Pancreas (tissue), 10 donors: ENCODE measurements at regions not wholly inside any gene's neighbourhood (a gene's known extent, or its start where the extent isn't known, plus 50 kb on each side); places are given as distances from the start of the nearest gene placed in this dataset.

ENCODE experiments used
- ATAC-seq, 4 donors: fragments of 200-7000 bp; cut with Tn5 transposase; one replicate each; pipeline versions ENCODE4 v1.8.0 to v1.9.1; 2020; ENCODE audit warnings: mild to moderate bottlenecking in 4 of 4, moderate library complexity in 4 of 4
- DNase-seq, 6 donors: peaks; one replicate each; pipeline ENCODE4 v3.0.0-alpha.2; 2020
- FAIRE-seq: peaks from 2 replicates; lab custom pipeline; 2012; peaks lifted over from hg19 to GRCh38; lab: Jason Lieb, UNC
- H3K27ac ChIP-seq, 4 donors: fragments of 200-600 bp; sonication (generic); 1 replicate in 3 of 4; 2 replicates in 1 of 4; pipeline versions ENCODE4 v1.5.0 to v1.8.0; 2020
- H3K27me3 ChIP-seq, 4 donors: fragments of 200-600 bp; one replicate each; pipeline ENCODE4 v1.8.0; 2021
- H3K36me3 ChIP-seq, 3 donors: fragments of 200-600 bp; sonication (generic) in 1 of 3; one replicate each; pipeline versions ENCODE4 v1.5.0 to v1.8.0; 2020 to 2021
- H3K4me1 ChIP-seq, 3 donors: fragments of 200-600 bp; one replicate each; pipeline ENCODE4 v1.8.0; 2021
- H3K4me3 ChIP-seq, 4 donors: fragments of 200-600 bp; sonication (generic) in 2 of 4; one replicate each; pipeline versions ENCODE4 v1.5.0 to v1.8.0; 2020 to 2021
- H3K9me3 ChIP-seq, 4 donors: fragments of 200-600 bp; one replicate each; pipeline ENCODE4 v1.8.0; 2021
- WGBS, 2 donors: extraction: QIAGEN DNeasy Blood & Tissue Kit; methylation state at CpG; one replicate each; pipeline ENCODE4 v1.1.7; 2013; 5-methylcytosine and 5-hydroxymethylcytosine counted together
- intact Hi-C, 3 donors: fragments of 100-400 bp; cut with DNase I; formaldehyde crosslinking; loops; one replicate each; pipeline versions ENCODE4 v1.11.1 to v1.14.2; 2022
- TF ChIP-seq, protein P1 (sequence below), 4 donors: fragments of 200-600 bp; sonication (generic) in 3 of 4; IDR thresholded peaks; one replicate each; pipeline versions ENCODE4 v1.5.0 to v1.8.0; 2021; ENCODE audit warnings: antibody characterized with exemption in 4 of 4
- donor health status: healthy with polysubstance abuse.
- donor health status: DM: no; HTN: no; CAD: no; lungs with moderate emphysema.
- donor health status: DM: no; HTN: no; CAD: no.
- donor health status: control.
- donor health status: control.
- donor health status: Bipolar disorder and iron deficiency.
- donor health status: DM: yes; HTN: yes; CAD: no.
- donor health status: DM: no; HTN: no; CAD: no.
- donor health status: DM: no; HTN: no; CAD: no.
- donor health status: DM: yes; HTN: yes; CAD: no.

DNA sequence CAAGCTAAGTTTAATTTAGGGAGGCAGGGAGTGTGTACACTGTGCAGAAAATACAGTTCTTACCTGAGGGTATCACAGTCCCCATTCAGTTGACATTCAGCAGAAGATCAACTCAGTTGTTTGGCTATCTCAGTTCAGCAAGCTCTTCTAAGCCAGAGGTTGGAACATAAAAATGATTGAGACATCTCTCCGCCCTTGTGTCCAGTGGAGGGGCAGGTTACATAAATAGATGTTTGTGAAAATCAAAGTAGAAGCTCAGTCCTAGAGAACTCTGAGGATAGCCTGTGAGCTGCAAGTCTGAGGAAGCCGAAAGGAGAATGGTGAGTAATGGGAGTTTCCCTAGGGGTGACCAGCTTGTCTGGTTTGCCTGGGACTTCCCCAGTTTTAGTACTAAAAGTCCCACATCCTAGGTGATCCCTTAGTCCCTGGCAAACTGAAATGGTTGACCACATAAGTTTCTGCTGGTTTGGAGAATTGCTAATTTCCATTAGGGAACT is 251.4 kb upstream of the ATP2B1 start:
- FAIRE-seq = no peak
- Histone ChIP-seq H3K36me3 (no peaks in the 10 kb centered on the region), H3K27me3 (no peaks in the 10 kb centered on the region), H3K9me3 (no peaks in the 10 kb centered on the region), H3K27ac (no peak overlapping the region), H3K4me3 (no peak overlapping the region), H3K4me1 (no peaks in the 10 kb centered on the region)
- no peak for DNase-seq
- intact Hi-C loops = no loop called here
- ATAC-seq = peak in 2 of 4 donors; percentile 58 to 89
- TF ChIP-seq, protein P1, sequence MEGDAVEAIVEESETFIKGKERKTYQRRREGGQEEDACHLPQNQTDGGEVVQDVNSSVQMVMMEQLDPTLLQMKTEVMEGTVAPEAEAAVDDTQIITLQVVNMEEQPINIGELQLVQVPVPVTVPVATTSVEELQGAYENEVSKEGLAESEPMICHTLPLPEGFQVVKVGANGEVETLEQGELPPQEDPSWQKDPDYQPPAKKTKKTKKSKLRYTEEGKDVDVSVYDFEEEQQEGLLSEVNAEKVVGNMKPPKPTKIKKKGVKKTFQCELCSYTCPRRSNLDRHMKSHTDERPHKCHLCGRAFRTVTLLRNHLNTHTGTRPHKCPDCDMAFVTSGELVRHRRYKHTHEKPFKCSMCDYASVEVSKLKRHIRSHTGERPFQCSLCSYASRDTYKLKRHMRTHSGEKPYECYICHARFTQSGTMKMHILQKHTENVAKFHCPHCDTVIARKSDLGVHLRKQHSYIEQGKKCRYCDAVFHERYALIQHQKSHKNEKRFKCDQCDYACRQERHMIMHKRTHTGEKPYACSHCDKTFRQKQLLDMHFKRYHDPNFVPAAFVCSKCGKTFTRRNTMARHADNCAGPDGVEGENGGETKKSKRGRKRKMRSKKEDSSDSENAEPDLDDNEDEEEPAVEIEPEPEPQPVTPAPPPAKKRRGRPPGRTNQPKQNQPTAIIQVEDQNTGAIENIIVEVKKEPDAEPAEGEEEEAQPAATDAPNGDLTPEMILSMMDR (IDR thresholded peaks at IDR 0.05) = no peak
- WGBS, 2 donors = 51 to 70% methylated on average over 2 of the region's 2 CpGs

- no peak for ATAC-seq
- 35 to 40% methylated on average over 1 of the region's 1 CpG for WGBS, 2 donors
- Histone ChIP-seq H3K9me3 (no peaks in the 10 kb centered on the region), H3K27me3 (no peaks in the 10 kb centered on the region), H3K27ac (no peak overlapping the region), H3K4me1 (no peaks in the 10 kb centered on the region), H3K36me3 (no peaks in the 10 kb centered on the region), H3K4me3 (no peak overlapping the region)
- FAIRE-seq = no peak
- intact Hi-C loops = no loop called here
- no peak for DNase-seq
- TF ChIP-seq, protein P1 (IDR thresholded peaks at IDR 0.05) = no peak
These were observed 250.5 kb upstream of the ATP2B1 start for GRCh38 chr12:89959179-89959578.

GRCh38 chr12:89954259-89954658 is 245.6 kb upstream of the ATP2B1 start:
- TF ChIP-seq, protein P1 (IDR thresholded peaks at IDR 0.05) = no peak
- FAIRE-seq = no peak
- 83% methylated on average over 3 of the region's 3 CpGs for WGBS, 2 donors

DNA sequence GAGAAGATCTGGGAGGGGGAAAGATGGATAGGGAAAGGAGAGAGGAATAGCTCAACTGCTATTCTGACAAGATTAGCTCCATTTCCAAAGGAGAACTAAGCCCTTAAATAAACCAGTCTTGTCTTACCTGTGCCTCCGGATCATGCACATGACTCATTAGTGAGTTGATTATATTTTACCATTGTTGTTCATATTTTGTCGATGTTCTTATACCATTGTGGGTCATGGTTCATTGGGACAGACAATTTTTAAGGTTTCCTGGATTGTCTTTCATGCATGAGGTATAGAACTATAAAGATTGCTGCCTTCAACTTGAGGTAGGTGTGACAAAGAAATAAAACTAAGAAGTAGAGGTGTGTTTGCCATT is 243.0 kb upstream of the ATP2B1 start:
- ATAC-seq = no peak
- 91 to 96% methylated on average over 2 of the region's 2 CpGs for WGBS, 2 donors

More at GRCh38 chr12:89954259-89954658, 245.6 kb upstream of the ATP2B1 start:
- H3K9me3 ChIP-seq = no peaks in the 10 kb centered on the region
- H3K4me3 ChIP-seq = no peak overlapping the region
- DNase-seq (no peak), ATAC-seq (no peak)
- no peaks in the 10 kb centered on the region for H3K36me3 ChIP-seq
- intact Hi-C loops = no loop called here
- H3K27me3 ChIP-seq = no peaks in the 10 kb centered on the region
- H3K27ac ChIP-seq = no peak overlapping the region
- no peaks in the 10 kb centered on the region for H3K4me1 ChIP-seq

More for the DNA sequence above, 243.0 kb upstream of the ATP2B1 start:
- no peaks in the 10 kb centered on the region for H3K9me3 ChIP-seq
- no peak overlapping the region for H3K4me3 ChIP-seq
- FAIRE-seq = no peak
- no peaks in the 10 kb centered on the region for H3K27me3 ChIP-seq
- no peaks in the 10 kb centered on the region for H3K36me3 ChIP-seq
- peaks cover 0 to 13% (median 7%) of the 10 kb centered on the region in 3 donors for H3K4me1 ChIP-seq
- no peak for DNase-seq
- TF ChIP-seq, protein P1 (IDR thresholded peaks at IDR 0.05) = no peak
- intact Hi-C loops = no loop called here
- no peak overlapping the region for H3K27ac ChIP-seq
